HEK293 (cell line): ENCODE measurements at regions not wholly inside any gene's neighbourhood (a gene's known extent, or its start where the extent isn't known, plus 50 kb on each side); places are given as distances from the start of the nearest gene placed in this dataset.

Source experiments
- CTCF ChIA-PET: fragments of 350-600 bp; formaldehyde crosslinking; extraction: SDS; loops from one replicate; lab custom pipeline; 2021; ENCODE audit warnings: antibody characterized with exemption; lab: Yijun Ruan, JAX
- POLR2A ChIA-PET: fragments of 300-600 bp; formaldehyde crosslinking; extraction: SDS; loops from one replicate; lab custom pipeline; 2020; ENCODE audit warnings: antibody characterized with exemption, inconsistent platforms; lab: Yijun Ruan, JAX
- H3K27ac ChIP-seq: fragments of 200-500 bp; sonication (Bioruptor generic); 2 replicates; pipeline ENCODE4 v1.5.1; 2014; ENCODE audit warnings: low read depth, low read length, control low read depth, inconsistent platforms; ENCODE audit errors: extremely low read depth
- H3K36me3 ChIP-seq, 2 experiments: fragments of 200-500 bp in 1 of 2; sonication (Bioruptor generic) in 1 of 2; 1 replicate in 1 of 2; 2 replicates in 1 of 2; pipeline ENCODE4 v1.5.1; 2014 to 2017; ENCODE audit warnings: inconsistent platforms in 2 of 2, low read length in 2 of 2; ENCODE audit not compliant: control insufficient read depth in 2 of 2, insufficient read depth in 1 of 2
- H3K4me1 ChIP-seq: fragments of 200-500 bp; sonication (Bioruptor generic); 2 replicates; pipeline ENCODE4 v1.5.1; 2014; ENCODE audit warnings: mild to moderate bottlenecking, low read length, inconsistent platforms; ENCODE audit not compliant: control insufficient read depth, insufficient read depth
- H3K4me3 ChIP-seq: 2 replicates; pipeline ENCODE4 v1.5.1; 2011; ENCODE audit warnings: low read depth, mild to moderate bottlenecking, control low read depth, low read length, moderate library complexity
- H3K9me3 ChIP-seq: fragments of 200-500 bp; sonication (Bioruptor generic); 2 replicates; pipeline ENCODE4 v1.5.1; 2014; ENCODE audit warnings: low read depth, low read length, inconsistent platforms; ENCODE audit not compliant: control insufficient read depth, insufficient read depth
- CTCF ChIP-seq: fragments of 450-650 bp; formaldehyde crosslinking; IDR thresholded peaks from 2 replicates; pipeline ENCODE4 v1.5.1; 2016; ENCODE audit warnings: missing biosample characterization, missing genetic modification characterization
- FEZF1 ChIP-seq: fragments of 450-650 bp; formaldehyde crosslinking; IDR thresholded peaks from 2 replicates; pipeline ENCODE4 v1.5.1; 2016; ENCODE audit warnings: missing biosample characterization, missing genetic modification characterization
- GFI1B ChIP-seq: fragments of 450-650 bp; formaldehyde crosslinking; IDR thresholded peaks from 2 replicates; pipeline ENCODE4 v1.5.1; 2016; ENCODE audit warnings: missing biosample characterization, missing genetic modification characterization
- KLF8 ChIP-seq: fragments of 450-650 bp; formaldehyde crosslinking; IDR thresholded peaks from 2 replicates; pipeline ENCODE4 v1.5.1; 2016; ENCODE audit warnings: missing biosample characterization, missing genetic modification characterization
- REPIN1 ChIP-seq: fragments of 450-650 bp; formaldehyde crosslinking; IDR thresholded peaks from 2 replicates; pipeline ENCODE4 v1.5.1; 2017; ENCODE audit warnings: missing biosample characterization, missing genetic modification characterization, low read depth
- SALL2 ChIP-seq: fragments of 450-650 bp; formaldehyde crosslinking; IDR thresholded peaks from 2 replicates; pipeline ENCODE4 v1.5.0; 2017; ENCODE audit warnings: missing biosample characterization, mild to moderate bottlenecking, missing genetic modification characterization, borderline replicate concordance
- TCF7L2 ChIP-seq: IDR thresholded peaks from 2 replicates; pipeline ENCODE4 v1.6.1; 2011; ENCODE audit warnings: low read depth, mild to moderate bottlenecking, inconsistent platforms, low read length, moderate library complexity, borderline replicate concordance
- ZBTB21 ChIP-seq: fragments of 450-650 bp; formaldehyde crosslinking; IDR thresholded peaks from 2 replicates; pipeline ENCODE4 v1.5.1; 2017; ENCODE audit warnings: missing biosample characterization, missing genetic modification characterization
- ZFP37 ChIP-seq: fragments of 450-650 bp; formaldehyde crosslinking; IDR thresholded peaks from 2 replicates; pipeline ENCODE4 v1.5.1; 2016; ENCODE audit warnings: missing biosample characterization, missing genetic modification characterization
- ZFP41 ChIP-seq: fragments of 450-650 bp; formaldehyde crosslinking; IDR thresholded peaks from 2 replicates; pipeline ENCODE4 v1.5.1; 2016; ENCODE audit warnings: missing biosample characterization, missing genetic modification characterization, borderline replicate concordance
- ZFP69B ChIP-seq: fragments of 450-650 bp; formaldehyde crosslinking; IDR thresholded peaks from 2 replicates; pipeline ENCODE4 v1.5.1; 2016; ENCODE audit warnings: missing biosample characterization, missing genetic modification characterization
- ZNF202 ChIP-seq: fragments of 450-650 bp; formaldehyde crosslinking; IDR thresholded peaks from 2 replicates; pipeline ENCODE4 v1.5.1; 2016; ENCODE audit warnings: missing biosample characterization, missing genetic modification characterization, borderline replicate concordance
- ZNF214 ChIP-seq: fragments of 450-650 bp; formaldehyde crosslinking; IDR thresholded peaks from 2 replicates; pipeline ENCODE4 v1.5.1; 2017; ENCODE audit warnings: missing biosample characterization, mild to moderate bottlenecking, missing genetic modification characterization, borderline replicate concordance
- ZNF274 ChIP-seq, 2 experiments: fragments of 200-500 bp in 1 of 2; fragments of 450-650 bp in 1 of 2; sonication (Bioruptor generic) in 1 of 2; formaldehyde crosslinking in 1 of 2; IDR thresholded peaks; 2 replicates each; pipeline versions ENCODE4 v1.5.1 to v1.6.1; 2014 to 2016; ENCODE audit warnings: borderline replicate concordance in 1 of 2, inconsistent platforms in 1 of 2, low read length in 1 of 2, missing biosample characterization in 1 of 2, missing genetic modification characterization in 1 of 2
- ZNF302 ChIP-seq: fragments of 450-650 bp; formaldehyde crosslinking; IDR thresholded peaks from 2 replicates; pipeline ENCODE4 v1.5.1; 2016; ENCODE audit warnings: missing biosample characterization, missing genetic modification characterization, low read depth
- ZNF341 ChIP-seq: fragments of 450-650 bp; formaldehyde crosslinking; IDR thresholded peaks from 2 replicates; pipeline ENCODE4; 2016; ENCODE audit warnings: low read depth, missing biosample characterization, missing genetic modification characterization
- ZNF362 ChIP-seq: fragments of 450-650 bp; formaldehyde crosslinking; IDR thresholded peaks from 2 replicates; pipeline ENCODE4 v1.5.1; 2016; ENCODE audit warnings: missing biosample characterization, missing genetic modification characterization
- ZNF521 ChIP-seq: fragments of 450-650 bp; formaldehyde crosslinking; IDR thresholded peaks from 2 replicates; pipeline ENCODE4 v1.5.1; 2017; ENCODE audit warnings: missing biosample characterization, mild to moderate bottlenecking, missing genetic modification characterization
- ZNF621 ChIP-seq: fragments of 450-650 bp; formaldehyde crosslinking; IDR thresholded peaks from 2 replicates; pipeline ENCODE4 v1.5.1; 2017; ENCODE audit warnings: missing biosample characterization, missing genetic modification characterization
- ZNF626 ChIP-seq: fragments of 450-650 bp; sonication (Bioruptor Pico); formaldehyde crosslinking; IDR thresholded peaks from 2 replicates; pipeline ENCODE4 v1.5.1; 2018; ENCODE audit warnings: missing biosample characterization, missing genetic modification characterization, inconsistent platforms
- ZNF792 ChIP-seq: fragments of 450-650 bp; formaldehyde crosslinking; IDR thresholded peaks from 2 replicates; pipeline ENCODE4 v1.5.1; 2016; ENCODE audit warnings: missing biosample characterization, missing genetic modification characterization
- TF ChIP-seq, protein P1 (sequence below): fragments of 450-650 bp; formaldehyde crosslinking; IDR thresholded peaks from 2 replicates; pipeline ENCODE4 v1.5.1; 2017; ENCODE audit warnings: missing biosample characterization, missing genetic modification characterization
- TF ChIP-seq, protein P2 (sequence below): fragments of 450-650 bp; formaldehyde crosslinking; IDR thresholded peaks from 2 replicates; pipeline ENCODE4 v1.5.1; 2017; ENCODE audit warnings: missing biosample characterization, mild to moderate bottlenecking, missing genetic modification characterization, moderate library complexity
- TF ChIP-seq, protein P3 (sequence below): fragments of 450-650 bp; formaldehyde crosslinking; IDR thresholded peaks from 2 replicates; pipeline ENCODE4 v1.5.1; 2016; ENCODE audit warnings: missing biosample characterization, missing genetic modification characterization

DNA sequence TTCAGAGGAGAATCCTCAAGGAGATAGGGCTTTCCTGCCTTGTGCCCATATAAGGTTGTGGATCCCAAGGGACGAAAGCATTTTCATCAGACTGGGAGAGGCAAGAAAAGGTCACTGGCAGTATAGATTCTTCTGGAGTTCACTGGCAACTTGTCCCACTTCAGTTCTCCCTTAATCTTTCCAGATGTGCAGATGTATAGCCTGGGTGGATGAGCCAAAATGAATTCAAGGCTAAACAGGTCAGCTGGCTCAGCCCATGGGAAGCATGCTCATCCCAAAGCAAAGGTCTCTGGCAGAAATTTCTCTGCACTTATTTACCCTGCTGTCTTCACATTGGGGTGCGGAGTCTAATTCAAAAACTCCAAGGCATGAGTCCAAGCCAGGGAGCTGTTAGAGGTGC lies 148.9 kb upstream of the TNP1 start (continued):
- TF ChIP-seq, protein P1, sequence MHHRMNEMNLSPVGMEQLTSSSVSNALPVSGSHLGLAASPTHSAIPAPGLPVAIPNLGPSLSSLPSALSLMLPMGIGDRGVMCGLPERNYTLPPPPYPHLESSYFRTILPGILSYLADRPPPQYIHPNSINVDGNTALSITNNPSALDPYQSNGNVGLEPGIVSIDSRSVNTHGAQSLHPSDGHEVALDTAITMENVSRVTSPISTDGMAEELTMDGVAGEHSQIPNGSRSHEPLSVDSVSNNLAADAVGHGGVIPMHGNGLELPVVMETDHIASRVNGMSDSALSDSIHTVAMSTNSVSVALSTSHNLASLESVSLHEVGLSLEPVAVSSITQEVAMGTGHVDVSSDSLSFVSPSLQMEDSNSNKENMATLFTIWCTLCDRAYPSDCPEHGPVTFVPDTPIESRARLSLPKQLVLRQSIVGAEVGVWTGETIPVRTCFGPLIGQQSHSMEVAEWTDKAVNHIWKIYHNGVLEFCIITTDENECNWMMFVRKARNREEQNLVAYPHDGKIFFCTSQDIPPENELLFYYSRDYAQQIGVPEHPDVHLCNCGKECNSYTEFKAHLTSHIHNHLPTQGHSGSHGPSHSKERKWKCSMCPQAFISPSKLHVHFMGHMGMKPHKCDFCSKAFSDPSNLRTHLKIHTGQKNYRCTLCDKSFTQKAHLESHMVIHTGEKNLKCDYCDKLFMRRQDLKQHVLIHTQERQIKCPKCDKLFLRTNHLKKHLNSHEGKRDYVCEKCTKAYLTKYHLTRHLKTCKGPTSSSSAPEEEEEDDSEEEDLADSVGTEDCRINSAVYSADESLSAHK: no peak
- no peak for TF ChIP-seq ZFP41

DNA sequence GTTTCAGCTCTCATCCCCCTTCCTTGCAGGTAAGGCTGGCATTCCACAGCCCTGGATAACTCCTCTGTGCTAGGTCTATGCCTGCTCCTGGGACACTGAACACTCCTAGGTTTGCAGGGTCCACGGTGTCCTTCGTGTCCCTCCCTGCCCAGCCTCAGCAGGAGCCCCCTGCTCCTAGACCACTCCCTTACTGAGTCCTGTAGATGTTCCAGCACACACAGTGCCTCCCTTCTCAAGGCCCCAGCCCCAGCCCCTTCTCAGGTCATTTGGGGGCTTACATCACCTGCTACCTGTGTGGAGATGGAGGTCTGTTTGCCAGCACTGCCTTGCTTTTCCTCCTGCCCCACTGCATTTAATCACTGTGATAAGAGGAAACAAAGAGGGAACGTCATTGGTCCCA lies 146.4 kb upstream of the TNP1 start:
- no peaks in the 10 kb centered on the region for H3K36me3 ChIP-seq
- TF ChIP-seq ZNF521 (tag by site-specific recombination) (no peak), CTCF (tag by site-specific recombination) (no peak), SALL2 (no peak), ZNF202 (tag by site-specific recombination) (no peak)
- TF ChIP-seq, all 188 proteins: peak for 0
- Histone ChIP-seq H3K4me3 (no peak overlapping the region), H3K9me3 (no peaks in the 10 kb centered on the region), H3K27ac (no peak overlapping the region), H3K4me1 (no peaks in the 10 kb centered on the region)
- POLR2A ChIA-PET: no interaction called here
- CTCF ChIA-PET: no interaction called here

DNA sequence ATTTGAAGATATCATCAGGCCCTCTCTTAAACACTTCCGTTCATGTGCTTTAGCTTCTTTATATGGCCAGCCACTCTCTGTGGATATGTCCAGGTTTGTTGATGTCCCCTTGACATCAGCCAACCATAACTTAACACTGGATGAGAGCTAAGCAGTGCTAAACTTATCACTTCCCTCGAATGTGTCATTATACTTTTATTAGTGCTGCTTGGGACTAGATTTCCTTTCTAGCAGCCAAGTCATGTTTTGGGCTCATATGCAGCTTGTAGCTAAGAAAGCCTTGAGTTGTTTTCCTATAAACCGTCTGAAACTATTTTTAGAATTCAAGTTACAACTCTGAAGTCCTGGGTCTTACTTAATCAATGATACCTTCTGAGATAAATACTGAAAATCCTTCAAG lies 144.8 kb upstream of the TNP1 start:
- POLR2A ChIA-PET: no interaction called here

More for the DNA sequence above, 144.8 kb upstream of the TNP1 start:
- CTCF ChIA-PET: no interaction called here
- no peaks in the 10 kb centered on the region for H3K9me3 ChIP-seq
- no peaks in the 10 kb centered on the region for H3K4me1 ChIP-seq
- TF ChIP-seq REPIN1 (tag by site-specific recombination): no peak
- TF ChIP-seq GFI1B (tag by site-specific recombination): no peak
- TF ChIP-seq ZNF621 (tag by site-specific recombination): no peak
- no peak for TF ChIP-seq SALL2
- no peak for TF ChIP-seq ZNF626 (tag by site-specific recombination)
- TF ChIP-seq ZFP69B (tag by site-specific recombination): no peak
- no peak for TF ChIP-seq ZNF302 (tag by site-specific recombination)
- no peak for TF ChIP-seq FEZF1 (tag by site-specific recombination)
- TF ChIP-seq ZNF214 (tag by site-specific recombination): no peak
- TF ChIP-seq ZBTB21 (tag by site-specific recombination): no peak
- no peak for TF ChIP-seq ZFP37 (tag by site-specific recombination)
- TF ChIP-seq ZNF202 (tag by site-specific recombination): no peak
- TF ChIP-seq, protein P2, sequence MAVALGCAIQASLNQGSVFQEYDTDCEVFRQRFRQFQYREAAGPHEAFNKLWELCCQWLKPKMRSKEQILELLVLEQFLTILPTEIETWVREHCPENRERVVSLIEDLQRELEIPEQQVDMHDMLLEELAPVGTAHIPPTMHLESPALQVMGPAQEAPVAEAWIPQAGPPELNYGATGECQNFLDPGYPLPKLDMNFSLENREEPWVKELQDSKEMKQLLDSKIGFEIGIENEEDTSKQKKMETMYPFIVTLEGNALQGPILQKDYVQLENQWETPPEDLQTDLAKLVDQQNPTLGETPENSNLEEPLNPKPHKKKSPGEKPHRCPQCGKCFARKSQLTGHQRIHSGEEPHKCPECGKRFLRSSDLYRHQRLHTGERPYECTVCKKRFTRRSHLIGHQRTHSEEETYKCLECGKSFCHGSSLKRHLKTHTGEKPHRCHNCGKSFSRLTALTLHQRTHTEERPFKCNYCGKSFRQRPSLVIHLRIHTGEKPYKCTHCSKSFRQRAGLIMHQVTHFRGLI (tag by site-specific recombination): no peak
- no peak for TF ChIP-seq TCF7L2
- TF ChIP-seq ZNF341: no peak
- no peak for TF ChIP-seq ZNF274 (IDR thresholded peaks at IDR 0.05; ENCODE audit: low read length)
- TF ChIP-seq ZNF274 (tag by site-specific recombination; IDR thresholded peaks at IDR 0.05; ENCODE audit: borderline replicate concordance): no peak
- TF ChIP-seq, protein P3, sequence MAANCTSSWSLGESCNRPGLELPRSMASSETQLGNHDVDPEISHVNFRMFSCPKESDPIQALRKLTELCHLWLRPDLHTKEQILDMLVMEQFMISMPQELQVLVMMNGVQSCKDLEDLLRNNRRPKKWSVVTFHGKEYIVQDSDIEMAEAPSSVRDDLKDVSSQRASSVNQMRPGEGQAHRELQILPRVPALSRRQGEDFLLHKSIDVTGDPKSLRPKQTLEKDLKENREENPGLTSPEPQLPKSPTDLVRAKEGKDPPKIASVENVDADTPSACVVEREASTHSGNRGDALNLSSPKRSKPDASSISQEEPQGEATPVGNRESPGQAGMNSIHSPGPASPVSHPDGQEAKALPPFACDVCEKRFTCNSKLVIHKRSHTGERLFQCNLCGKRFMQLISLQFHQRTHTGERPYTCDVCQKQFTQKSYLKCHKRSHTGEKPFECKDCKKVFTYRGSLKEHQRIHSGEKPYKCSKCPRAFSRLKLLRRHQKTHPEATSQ (tag by site-specific recombination): no peak
- no peak for TF ChIP-seq ZNF362 (tag by site-specific recombination)
- TF ChIP-seq ZNF792 (tag by site-specific recombination): no peak
- no peak for TF ChIP-seq KLF8 (tag by site-specific recombination)
- H3K36me3 ChIP-seq: no peaks in the 10 kb centered on the region
- H3K4me3 ChIP-seq: no peak overlapping the region
- no peak overlapping the region for H3K27ac ChIP-seq
